ENCODE measurements at regions not wholly inside any gene's neighbourhood (a gene's known extent, or its start where the extent isn't known, plus 50 kb on each side); places are given as distances from the start of the nearest gene placed in this dataset.

DNA sequence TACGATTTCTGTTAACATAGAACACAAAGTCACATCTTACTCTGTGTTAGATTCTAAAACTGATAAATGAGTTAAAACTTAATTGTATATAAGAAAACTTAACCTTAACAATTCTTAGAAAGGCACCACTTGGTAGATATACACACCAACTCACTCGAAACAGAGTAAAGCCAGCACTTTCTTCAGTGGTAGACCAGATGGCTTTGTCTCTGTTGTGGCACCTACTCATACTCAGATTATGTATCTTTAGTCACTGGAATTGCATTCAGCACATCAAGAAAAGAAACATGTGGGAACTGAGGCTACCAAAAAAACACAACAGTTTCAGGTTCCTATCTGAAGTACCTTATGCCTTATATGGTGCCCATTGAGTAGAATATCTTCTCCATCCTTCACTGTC is 192.5 kb downstream of the ZNF608 start:
- Histone ChIP-seq H3K9me3 (ENCODE audit: control insufficient read depth in 4 of 4, low read length in 3 of 4) (no peaks in the 10 kb centered on the region), H3K27me3 (ENCODE audit: control insufficient read depth in 4 of 4, insufficient read depth in 4 of 4, low read length in 3 of 4) (no peaks in the 10 kb centered on the region), H3K36me3 (ENCODE audit: control insufficient read depth in 4 of 4, insufficient read depth in 3 of 4, low read depth in 1 of 4, low read length in 3 of 4) (no peaks in the 10 kb centered on the region), H3K4me1 (ENCODE audit: control insufficient read depth in 4 of 4, insufficient read depth in 4 of 4, low read length in 3 of 4) (no peaks in the 10 kb centered on the region), H3K4me3 (ENCODE audit: low read depth in 1 of 3, low read length in 3 of 3) (no peak overlapping the region), H3K9ac (ENCODE audit: low read depth in 1 of 2, low read length in 2 of 2) (no peak overlapping the region), H3K27ac (ENCODE audit: low read depth in 1 of 2, low read length in 2 of 2) (no peak overlapping the region)
- no peak for TF ChIP-seq REST (IDR thresholded peaks at IDR 0.05)
- TF ChIP-seq CTCF (IDR thresholded peaks at IDR 0.05; ENCODE audit: low read depth, low read length, missing input control), result no peak
- TF ChIP-seq HNF4G (IDR thresholded peaks at IDR 0.05), result no peak
- TF ChIP-seq GABPA (IDR thresholded peaks at IDR 0.05 in 1 of 2, conservative IDR thresholded peaks at IDR 0.05 in 1 of 2), result no peak
- no peak for TF ChIP-seq JUND (IDR thresholded peaks at IDR 0.05)
- no peak for TF ChIP-seq EGR1 (IDR thresholded peaks at IDR 0.05; ENCODE audit: low read depth in 2 of 2)
- TF ChIP-seq YY1 (IDR thresholded peaks at IDR 0.05), result no peak
- no peak for TF ChIP-seq RAD21 (IDR thresholded peaks at IDR 0.05)
- no peak for TF ChIP-seq FOXA2 (IDR thresholded peaks at IDR 0.05)
- TF ChIP-seq HNF4A (conservative IDR thresholded peaks at IDR 0.05), result no peak
- TF ChIP-seq, protein P1, sequence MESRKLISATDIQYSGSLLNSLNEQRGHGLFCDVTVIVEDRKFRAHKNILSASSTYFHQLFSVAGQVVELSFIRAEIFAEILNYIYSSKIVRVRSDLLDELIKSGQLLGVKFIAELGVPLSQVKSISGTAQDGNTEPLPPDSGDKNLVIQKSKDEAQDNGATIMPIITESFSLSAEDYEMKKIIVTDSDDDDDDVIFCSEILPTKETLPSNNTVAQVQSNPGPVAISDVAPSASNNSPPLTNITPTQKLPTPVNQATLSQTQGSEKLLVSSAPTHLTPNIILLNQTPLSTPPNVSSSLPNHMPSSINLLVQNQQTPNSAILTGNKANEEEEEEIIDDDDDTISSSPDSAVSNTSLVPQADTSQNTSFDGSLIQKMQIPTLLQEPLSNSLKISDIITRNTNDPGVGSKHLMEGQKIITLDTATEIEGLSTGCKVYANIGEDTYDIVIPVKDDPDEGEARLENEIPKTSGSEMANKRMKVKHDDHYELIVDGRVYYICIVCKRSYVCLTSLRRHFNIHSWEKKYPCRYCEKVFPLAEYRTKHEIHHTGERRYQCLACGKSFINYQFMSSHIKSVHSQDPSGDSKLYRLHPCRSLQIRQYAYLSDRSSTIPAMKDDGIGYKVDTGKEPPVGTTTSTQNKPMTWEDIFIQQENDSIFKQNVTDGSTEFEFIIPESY (IDR thresholded peaks at IDR 0.05), result no peak
- no peak for TF ChIP-seq SP1 (IDR thresholded peaks at IDR 0.05)
- TF ChIP-seq NR2F2 (IDR thresholded peaks at IDR 0.05), result no peak
- no peak for TF ChIP-seq ATF3 (IDR thresholded peaks at IDR 0.05)
- no peak for TF ChIP-seq FOXA1 (IDR thresholded peaks at IDR 0.05)
- no peak for TF ChIP-seq MAX (IDR thresholded peaks at IDR 0.05)
- no peak for TF ChIP-seq TAF1 (conservative IDR thresholded peaks at IDR 0.05)
- no peak for TF ChIP-seq RXRA (IDR thresholded peaks at IDR 0.05)
- DNase-seq (ENCODE audit: low spot score), result no peak
- WGBS, result 93% methylated on average over 2 of the region's 2 CpGs
